Renal cortical epithelial cell (primary cell): ENCODE measurements at regions not wholly inside any gene's neighbourhood (a gene's known extent, or its start where the extent isn't known, plus 50 kb on each side); places are given as distances from the start of the nearest gene placed in this dataset.

ENCODE experiments used
- DNase-seq: peaks from one replicate; pipeline ENCODE4 v3.0.0-alpha.2; 2011; ENCODE audit warnings: low read depth

- DNase-seq: no peak
Observed at GRCh38 chrX:3257471-3257870, 89.0 kb downstream of the MXRA5 start.

GRCh38 chrX:3256868-3257267, 89.6 kb downstream of the MXRA5 start:
- DNase-seq: no peak

- no peak for DNase-seq
Observed at GRCh38 chrX:3252744-3253143, 93.7 kb downstream of the MXRA5 start.

GRCh38 chrX:3250966-3251365, 95.5 kb downstream of the MXRA5 start:
- DNase-seq: no peak

- DNase-seq: peak; percentile 4
Observed at GRCh38 chrX:3244955-3245354, 101.5 kb downstream of the MXRA5 start.

GRCh38 chrX:3244203-3244743, 102.2 kb downstream of the MXRA5 start:
- DNase-seq: no peak

GRCh38 chrX:3232262-3232923, 114.1 kb downstream of the MXRA5 start:
- no peak for DNase-seq

- DNase-seq: no peak
Observed at GRCh38 chrX:3231766-3232165, 114.7 kb downstream of the MXRA5 start.

GRCh38 chrX:3230496-3230895, 116.0 kb downstream of the MXRA5 start:
- DNase-seq: no peak

GRCh38 chrX:3227526-3227925, 118.9 kb downstream of the MXRA5 start:
- DNase-seq: no peak

GRCh38 chrX:3226087-3226486, 120.4 kb downstream of the MXRA5 start:
- no peak for DNase-seq

- DNase-seq: no peak
Observed at GRCh38 chrX:3221643-3222042, 124.8 kb downstream of the MXRA5 start.

- no peak for DNase-seq
Observed at GRCh38 chrX:3219667-3220066, 126.8 kb downstream of the MXRA5 start.

GRCh38 chrX:3219231-3219630, 127.2 kb downstream of the MXRA5 start:
- no peak for DNase-seq

GRCh38 chrX:3218442-3218841, 128.0 kb downstream of the MXRA5 start:
- DNase-seq: no peak

GRCh38 chrX:3216581-3217180, 129.8 kb downstream of the MXRA5 start:
- no peak for DNase-seq

- no peak for DNase-seq
Observed at GRCh38 chrX:3215249-3215648, 131.2 kb downstream of the MXRA5 start.

- DNase-seq: no peak
Observed at GRCh38 chrX:3206314-3206713, 140.1 kb downstream of the MXRA5 start.

- DNase-seq: no peak
Observed at GRCh38 chrX:3204606-3205005, 141.8 kb downstream of the MXRA5 start.

- DNase-seq: no peak
Observed at GRCh38 chrX:3195845-3196244, 150.6 kb downstream of the MXRA5 start.

- DNase-seq: no peak
Observed at GRCh38 chrX:3192835-3193234, 151.6 kb downstream of the ARSF start.

- no peak for DNase-seq
Observed at GRCh38 chrX:3191796-3192195, 150.5 kb downstream of the ARSF start.

GRCh38 chrX:3191201-3191600, 149.9 kb downstream of the ARSF start:
- DNase-seq: no peak
